Liver (tissue), 3 donors: ENCODE measurements at regions not wholly inside any gene's neighbourhood (a gene's known extent, or its start where the extent isn't known, plus 50 kb on each side); places are given as distances from the start of the nearest gene placed in this dataset.

Experiments
- CTCF ChIP-seq: fragments of 150-350 bp; IDR thresholded peaks from 2 replicates; pipeline ENCODE4 v1.5.1; 2017; ENCODE audit warnings: improper control_type of control experiment, low read depth, low read length; ENCODE audit not compliant: missing input control
- GABPA ChIP-seq, 2 donors: IDR thresholded peaks in 1 of 2; conservative IDR thresholded peaks in 1 of 2; 2 replicates each; pipeline ENCODE4 v1.6.1; 2016; ENCODE audit warnings: antibody characterized with exemption in 2 of 2, mild to moderate bottlenecking in 1 of 2, moderate library complexity in 1 of 2
- JUND ChIP-seq, 2 donors: IDR thresholded peaks; 2 replicates each; pipeline ENCODE4 v1.6.1; 2016; ENCODE audit warnings: antibody characterized with exemption in 2 of 2
- MAX ChIP-seq: IDR thresholded peaks from 2 replicates; pipeline ENCODE4 v1.6.1; 2016; ENCODE audit warnings: antibody characterized with exemption
- TAF1 ChIP-seq: conservative IDR thresholded peaks from 2 replicates; pipeline ENCODE4 v1.6.1; 2016; ENCODE audit warnings: antibody characterized with exemption, mild to moderate bottlenecking
- ZBTB33 ChIP-seq: IDR thresholded peaks from 2 replicates; pipeline ENCODE4 v1.6.1; 2016; ENCODE audit warnings: antibody characterized with exemption
- donor health status: healthy.
- donor health status: healthy.

- no peak for TF ChIP-seq MAX
- TF ChIP-seq CTCF = no peak
- TF ChIP-seq JUND (IDR thresholded peaks at IDR 0.05) = no peak
- no peak for TF ChIP-seq TAF1
- no peak for TF ChIP-seq ZBTB33
- no peak for TF ChIP-seq GABPA (IDR thresholded peaks at IDR 0.05 in 1 of 2, conservative IDR thresholded peaks at IDR 0.05 in 1 of 2)
Observed at GRCh38 chr13:40480012-40480914, 186.2 kb downstream of the FOXO1 start.
